HepG2 (cell line): ENCODE measurements at regions not wholly inside any gene's neighbourhood (a gene's known extent, or its start where the extent isn't known, plus 50 kb on each side); places are given as distances from the start of the nearest gene placed in this dataset.

Experiments
- ATAC-seq: fragments of 200-7000 bp; cut with Tn5 transposase; 3 replicates; pipeline ENCODE4 v1.9.1; 2020; ENCODE audit warnings: mild to moderate bottlenecking, moderate library complexity
- BruUV-seq: library from RNA; stranded (reverse); fragments of 400-500 nt; replicated peaks from 2 replicates; lab custom pipeline; 2021; lab: Mats Ljungman, UMichigan
- CTCF ChIA-PET: fragments of 300-600 bp; formaldehyde crosslinking; extraction: SDS; loops from one replicate; lab custom pipeline; 2021; ENCODE audit warnings: low total read pairs, inconsistent platforms, low intra/inter-chr PET ratio; lab: Yijun Ruan, JAX
- POLR2A ChIA-PET: fragments of 350-600 bp; sonication (Branson Sonifier 250); formaldehyde crosslinking; loops from one replicate; lab custom pipeline; 2020; ENCODE audit warnings: antibody characterized with exemption, inconsistent platforms; lab: Yijun Ruan, JAX
- DNase-seq: peaks from one replicate; pipeline ENCODE4 v3.0.0-alpha.2; 2015; ENCODE audit warnings: low spot score
- FAIRE-seq: peaks from 3 replicates; lab custom pipeline; 2011; peaks lifted over from hg19 to GRCh38; lab: Jason Lieb, UNC
- H2AFZ ChIP-seq: one replicate; pipeline ENCODE4 v1.6.1; 2011; ENCODE audit warnings: low read length, inconsistent platforms
- H3K27ac ChIP-seq: fragments of 300-600 bp; 3 replicates; pipeline ENCODE4 v1.8.0; 2011; ENCODE audit warnings: mixed run types, mild to moderate bottlenecking, mixed read lengths, low read length, inconsistent platforms; ENCODE audit not compliant: insufficient read depth; ENCODE audit errors: extremely low read length
- H3K27me3 ChIP-seq, 2 experiments: fragments of 200-600 bp in 1 of 2; 2 replicates in 1 of 2; 3 replicates in 1 of 2; pipeline versions ENCODE4 v1.6.0 to v1.8.0; 2011; ENCODE audit warnings: low read length in 2 of 2, mild to moderate bottlenecking in 2 of 2, moderate library complexity in 2 of 2, inconsistent platforms in 1 of 2; ENCODE audit not compliant: insufficient read depth in 2 of 2, control insufficient read depth in 1 of 2
- H3K36me3 ChIP-seq, 2 experiments: fragments of 200-600 bp in 1 of 2; replicated peaks in 1 of 2; 2 replicates in 1 of 2; 3 replicates in 1 of 2; pipeline versions ENCODE4 v1.5.1 to v1.8.0; 2011; ENCODE audit warnings: low read length in 2 of 2, inconsistent platforms in 1 of 2; ENCODE audit not compliant: insufficient read depth in 2 of 2, control insufficient read depth in 1 of 2
- H3K4me1 ChIP-seq: 2 replicates; pipeline ENCODE4 v1.5.1; 2012; ENCODE audit warnings: low read length, inconsistent platforms; ENCODE audit not compliant: insufficient read depth
- H3K4me2 ChIP-seq: 2 replicates; pipeline ENCODE4 v1.6.0; 2011; ENCODE audit warnings: low read depth, low read length, inconsistent platforms
- H3K4me3 ChIP-seq, 3 experiments: fragments of 200-600 bp in 1 of 3; sonication (generic), shearing (Covaris generic) in 1 of 3; replicated peaks in 1 of 3; 2 replicates each; pipeline ENCODE4 v1.5.1; 2011 to 2016; ENCODE audit warnings: low read length in 3 of 3, inconsistent platforms in 2 of 3, low read depth in 2 of 3, mild to moderate bottlenecking in 2 of 3, control low read depth in 1 of 3, mixed read lengths in 1 of 3; ENCODE audit not compliant: insufficient read depth in 1 of 3
- H3K79me2 ChIP-seq: one replicate; pipeline ENCODE4 v1.6.1; 2011; ENCODE audit warnings: low read length, inconsistent platforms; ENCODE audit not compliant: insufficient read depth
- H3K9ac ChIP-seq: 2 replicates; pipeline ENCODE4 v1.6.0; 2011; ENCODE audit warnings: mild to moderate bottlenecking, low read depth, low read length, inconsistent platforms; ENCODE audit not compliant: insufficient read depth
- H3K9me3 ChIP-seq: 2 replicates; pipeline ENCODE4 v1.5.1; 2012; ENCODE audit warnings: mild to moderate bottlenecking, low read length
- H4K20me1 ChIP-seq: 2 replicates; pipeline ENCODE4 v1.6.0; 2011; ENCODE audit warnings: inconsistent platforms, mild to moderate bottlenecking, low read length, moderate library complexity; ENCODE audit not compliant: insufficient read depth
- IRX3 ChIP-seq: sonication (generic); formaldehyde crosslinking; IDR thresholded peaks from 2 replicates; pipeline ENCODE4 v1.8.1; 2023; ENCODE audit warnings: mild to moderate bottlenecking, low read depth, missing genetic modification reagents, borderline replicate concordance
- KDM5B ChIP-seq: sonication (generic); formaldehyde crosslinking; IDR thresholded peaks from 2 replicates; pipeline ENCODE4 v1.4.0; 2020; ENCODE audit warnings: missing genetic modification reagents, mild to moderate bottlenecking, borderline replicate concordance
- KLF16 ChIP-seq, 2 experiments: sonication (generic) in 1 of 2; formaldehyde crosslinking in 1 of 2; IDR thresholded peaks; 2 replicates each; pipeline versions ENCODE4 v1.6.1 to v1.8.0; 2016 to 2023; ENCODE audit warnings: missing genetic modification reagents in 2 of 2, missing compliant biosample characterization in 1 of 2
- KLF9 ChIP-seq: IDR thresholded peaks from 2 replicates; pipeline ENCODE4 v1.6.1; 2016; ENCODE audit warnings: low read depth
- PCBP2 ChIP-seq: fragments of 200-400 bp; formaldehyde crosslinking; optimal IDR thresholded peaks from 2 replicates; pipeline ENCODE3; 2018; ENCODE audit warnings: low read length, low read depth; ENCODE audit not compliant: poor library complexity, severe bottlenecking
- TFAP4 ChIP-seq: sonication (generic); IDR thresholded peaks from 2 replicates; pipeline ENCODE4 v1.6.1; 2016; ENCODE audit warnings: low read depth, borderline replicate concordance
- ZNF225 ChIP-seq: sonication (generic); formaldehyde crosslinking; IDR thresholded peaks from 2 replicates; pipeline ENCODE4 v1.4.0; 2020; ENCODE audit warnings: mild to moderate bottlenecking, missing genetic modification reagents
- ZNF281 ChIP-seq: sonication (generic); formaldehyde crosslinking; IDR thresholded peaks from 2 replicates; pipeline ENCODE4 v1.4.0; 2020; ENCODE audit warnings: missing genetic modification reagents, borderline replicate concordance
- ZNF816 ChIP-seq: sonication (generic); formaldehyde crosslinking; IDR thresholded peaks from 2 replicates; pipeline ENCODE4 v1.8.0; 2022; ENCODE audit warnings: missing genetic modification reagents, mild to moderate bottlenecking, borderline replicate concordance
- WGBS: methylation state at CpG from one replicate; pipeline ENCODE4 v1.1.6; 2017; ENCODE audit warnings: low lambda C conversion rate; 5-methylcytosine and 5-hydroxymethylcytosine counted together
- in situ Hi-C: cut with HindIII; loops from 2 replicates; pipeline ENCODE4 v1.10.0; 2017; ENCODE audit warnings: low pct_unique_long_range_greater_than_20kb; ENCODE audit not compliant: extremely low pct_ligation_motif_present
- intact Hi-C: fragments of 100-400 bp; cut with micrococcal nuclease; formaldehyde crosslinking; loops from one replicate; pipeline ENCODE4 v1.10.0; 2022; ENCODE audit not compliant: unreplicated experiment

GRCh38 chr2:151150331-151151320, 111.0 kb downstream of the RBM43 start (continued):
- TF ChIP-seq IRX3 (CRISPR knock-in tag) (no peak), KLF9 (CRISPR knock-in tag) (no peak), KLF16 (CRISPR knock-in tag; IDR thresholded peaks at IDR 0.05) (no peak), ZNF281 (CRISPR knock-in tag) (no peak), ZNF816 (no peak), ZNF225 (CRISPR knock-in tag) (no peak)

GRCh38 chr2:151138507-151138906, 123.2 kb downstream of the RBM43 start:
- in situ Hi-C loops, result no loop called here
- no peaks in the 10 kb centered on the region for H3K9me3 ChIP-seq
- no peak overlapping the region for H2AFZ ChIP-seq
- H3K4me3 ChIP-seq, result no peak overlapping the region
- ATAC-seq (no peak), DNase-seq (no peak), FAIRE-seq (no peak)
- POLR2A ChIA-PET, result no interaction called here
- no peaks in the 10 kb centered on the region for H3K4me1 ChIP-seq
- H3K27me3 ChIP-seq, result no peaks in the 10 kb centered on the region
- no peak overlapping the region for H3K4me2 ChIP-seq
- H3K36me3 ChIP-seq, result no peaks in the 10 kb centered on the region
- no peak overlapping the region for H3K9ac ChIP-seq
- no peaks in the 10 kb centered on the region for H3K79me2 ChIP-seq
- H3K27ac ChIP-seq, result no peak overlapping the region
- TF ChIP-seq TFAP4 (no peak), KDM5B (CRISPR knock-in tag) (no peak), PCBP2 (no peak)
- under 1% methylated on average over 2 of the region's 2 CpGs for WGBS
- CTCF ChIA-PET, result no interaction called here
- H4K20me1 ChIP-seq, result no peaks in the 10 kb centered on the region
- BruUV-seq, result no TSS peak
- intact Hi-C loops, result no loop called here
